GM12873 (cell line): ENCODE measurements at regions not wholly inside any gene's neighbourhood (a gene's known extent, or its start where the extent isn't known, plus 50 kb on each side); places are given as distances from the start of the nearest gene placed in this dataset.

Source experiments
- TF ChIP-seq, protein P1 (sequence below): IDR thresholded peaks from 2 replicates; pipeline ENCODE4 v1.5.1; 2012; ENCODE audit warnings: low read depth, mild to moderate bottlenecking, moderate library complexity, low read length, control low read depth; ENCODE audit not compliant: insufficient read depth; ENCODE audit errors: missing control alignments

DNA sequence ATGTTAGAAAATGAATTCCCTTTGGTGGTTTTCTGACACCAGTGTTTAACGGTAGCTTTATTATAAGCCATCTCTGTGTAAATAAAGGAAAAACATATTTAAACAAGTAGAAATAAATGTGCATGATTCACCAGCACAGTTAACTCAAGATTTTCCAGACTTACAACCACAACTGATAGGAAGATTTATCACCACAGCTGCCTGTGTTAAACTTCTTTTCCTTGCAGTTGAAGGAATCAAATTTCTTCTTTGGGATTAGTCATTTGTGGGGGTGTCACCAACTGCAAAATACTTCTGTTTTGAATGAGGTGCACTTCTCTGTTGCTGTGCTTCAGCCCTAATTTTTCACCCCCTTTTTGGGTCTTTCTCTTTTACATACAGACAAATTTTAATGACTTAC is 128.1 kb upstream of the STK26 start:
- TF ChIP-seq, protein P1, sequence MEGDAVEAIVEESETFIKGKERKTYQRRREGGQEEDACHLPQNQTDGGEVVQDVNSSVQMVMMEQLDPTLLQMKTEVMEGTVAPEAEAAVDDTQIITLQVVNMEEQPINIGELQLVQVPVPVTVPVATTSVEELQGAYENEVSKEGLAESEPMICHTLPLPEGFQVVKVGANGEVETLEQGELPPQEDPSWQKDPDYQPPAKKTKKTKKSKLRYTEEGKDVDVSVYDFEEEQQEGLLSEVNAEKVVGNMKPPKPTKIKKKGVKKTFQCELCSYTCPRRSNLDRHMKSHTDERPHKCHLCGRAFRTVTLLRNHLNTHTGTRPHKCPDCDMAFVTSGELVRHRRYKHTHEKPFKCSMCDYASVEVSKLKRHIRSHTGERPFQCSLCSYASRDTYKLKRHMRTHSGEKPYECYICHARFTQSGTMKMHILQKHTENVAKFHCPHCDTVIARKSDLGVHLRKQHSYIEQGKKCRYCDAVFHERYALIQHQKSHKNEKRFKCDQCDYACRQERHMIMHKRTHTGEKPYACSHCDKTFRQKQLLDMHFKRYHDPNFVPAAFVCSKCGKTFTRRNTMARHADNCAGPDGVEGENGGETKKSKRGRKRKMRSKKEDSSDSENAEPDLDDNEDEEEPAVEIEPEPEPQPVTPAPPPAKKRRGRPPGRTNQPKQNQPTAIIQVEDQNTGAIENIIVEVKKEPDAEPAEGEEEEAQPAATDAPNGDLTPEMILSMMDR, result no peak

GRCh38 chrX:131895807-131896206 is 127.3 kb upstream of the STK26 start:
- TF ChIP-seq, protein P1, result peak; percentile 23

- TF ChIP-seq, protein P1, result no peak
Measured at GRCh38 chrX:131901546-131901945, 121.6 kb upstream of the STK26 start.

- TF ChIP-seq, protein P1, result no peak
Measured at GRCh38 chrX:131907488-131908314, 115.4 kb upstream of the STK26 start.

- TF ChIP-seq, protein P1, result no peak
Measured at GRCh38 chrX:131910586-131910985, 112.5 kb upstream of the STK26 start.

DNA sequence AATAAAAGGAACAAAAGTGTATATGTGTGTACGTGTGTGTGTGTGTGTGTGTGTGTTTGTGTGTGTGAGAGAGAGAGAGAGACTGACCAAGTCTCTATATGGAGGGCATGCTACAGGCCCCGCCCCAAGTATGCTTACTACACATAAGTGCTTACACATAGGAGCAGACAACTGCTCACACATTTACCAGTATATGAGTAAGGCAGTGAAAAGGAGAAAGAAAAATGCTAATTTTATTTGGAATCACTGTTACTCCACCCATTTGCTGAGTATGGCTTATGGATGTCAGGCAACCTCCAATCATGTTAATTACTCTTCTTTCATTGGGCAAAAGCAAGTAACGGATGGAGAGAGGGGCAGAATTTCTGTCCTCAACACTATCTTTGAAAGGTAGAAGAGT is 107.6 kb upstream of the STK26 start:
- TF ChIP-seq, protein P1, result no peak

GRCh38 chrX:131917588-131917987 is 105.5 kb upstream of the STK26 start:
- TF ChIP-seq, protein P1, result no peak
